ENCODE measurements at regions not wholly inside any gene's neighbourhood (a gene's known extent, or its start where the extent isn't known, plus 50 kb on each side); places are given as distances from the start of the nearest gene placed in this dataset.

DNA sequence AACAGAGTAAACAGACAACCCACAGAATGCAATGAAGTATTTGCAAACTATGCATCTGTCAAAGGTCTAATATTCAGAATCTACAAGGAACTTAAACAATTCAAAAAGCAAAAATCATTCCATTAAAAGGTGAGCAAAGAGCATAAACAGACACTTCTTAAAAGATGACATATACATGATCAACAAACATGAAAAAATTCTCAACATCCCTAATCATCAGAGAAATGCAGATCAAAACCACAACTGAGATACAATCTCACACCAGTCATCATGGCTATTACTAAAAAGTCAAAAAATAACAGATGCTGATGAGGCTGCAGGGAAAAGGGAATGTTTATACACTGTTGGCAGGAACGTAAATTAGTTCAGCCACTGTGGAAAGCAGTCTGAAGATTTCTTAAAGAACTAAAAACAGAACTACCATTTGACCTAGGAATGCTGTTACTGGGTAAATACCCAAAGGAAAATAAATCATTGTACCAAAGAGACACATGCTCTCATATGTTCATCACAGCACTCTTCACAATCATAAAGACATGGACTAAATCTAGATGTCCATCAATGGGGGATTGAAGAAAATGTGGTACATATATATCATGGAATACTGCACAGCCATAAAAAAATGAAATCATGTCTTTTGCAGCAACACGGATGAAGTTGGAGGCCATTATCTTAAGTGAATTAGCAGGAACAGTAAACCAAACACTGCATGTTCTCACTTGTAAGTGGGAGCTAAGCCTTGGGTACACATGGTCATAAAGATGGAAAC, 393.3 kb upstream of the CBLB start:
- DNase-seq (ENCODE audit: low read depth): peak; percentile 92

DNA sequence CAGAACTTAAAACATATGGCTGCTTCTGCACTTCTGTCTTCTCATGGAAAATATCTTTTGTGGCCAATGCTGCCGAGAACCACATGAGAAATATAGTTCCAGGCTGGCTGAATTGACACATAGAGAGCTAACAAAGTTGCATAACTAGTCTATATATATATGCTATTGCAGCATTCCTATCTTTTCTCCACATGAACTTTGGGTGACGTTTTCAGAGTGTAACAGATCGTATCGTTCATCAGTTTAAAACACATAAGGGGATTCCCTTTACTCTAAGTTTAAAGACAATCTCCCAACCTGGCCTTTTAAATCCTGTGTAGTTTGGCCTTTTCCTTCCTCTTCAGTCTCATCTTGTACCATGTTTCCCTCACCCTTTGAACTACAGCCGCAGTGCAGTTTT, 394.2 kb upstream of the CBLB start:
- no peak for DNase-seq (ENCODE audit: low read depth)

DNA sequence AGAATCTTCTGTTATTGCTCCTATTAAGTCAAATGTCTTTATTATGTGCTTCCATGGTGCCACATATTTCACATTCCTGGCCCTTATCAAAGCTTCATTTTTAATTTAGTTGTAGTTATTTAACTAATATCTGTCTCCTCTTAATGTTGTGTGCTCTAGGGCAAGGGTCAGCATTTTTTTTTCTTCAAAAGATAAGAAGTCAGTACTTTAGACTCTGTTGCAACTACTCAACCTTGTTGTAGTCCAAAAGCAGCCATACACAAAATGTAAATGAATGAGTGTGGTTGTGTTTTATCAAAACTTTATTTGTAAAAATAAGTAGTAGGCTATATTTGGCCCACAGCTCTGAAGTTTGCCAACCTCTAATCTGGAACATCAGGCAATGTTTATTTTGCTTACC, 394.7 kb upstream of the CBLB start:
- DNase-seq (ENCODE audit: low read depth): no peak

DNA sequence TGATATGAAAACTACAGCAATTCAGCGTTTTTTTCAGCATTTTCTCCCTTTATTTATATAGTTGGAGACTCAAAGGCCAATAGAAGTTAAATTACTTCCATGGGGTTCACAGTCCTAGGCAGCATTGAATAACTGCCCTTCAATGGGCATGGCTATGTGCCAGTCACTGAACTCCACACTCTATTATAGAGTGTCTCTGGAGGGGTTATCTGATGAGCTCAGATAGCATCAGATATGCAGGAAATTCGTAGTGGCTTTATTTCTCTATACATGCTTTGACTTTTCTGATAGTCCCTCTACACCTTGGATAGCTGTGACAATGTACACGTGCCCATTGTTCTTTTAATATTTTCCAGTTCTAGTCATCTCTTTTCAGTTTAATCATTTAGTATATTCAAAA, 396.9 kb upstream of the CBLB start:
- no peak for DNase-seq (ENCODE audit: low read depth)

DNA sequence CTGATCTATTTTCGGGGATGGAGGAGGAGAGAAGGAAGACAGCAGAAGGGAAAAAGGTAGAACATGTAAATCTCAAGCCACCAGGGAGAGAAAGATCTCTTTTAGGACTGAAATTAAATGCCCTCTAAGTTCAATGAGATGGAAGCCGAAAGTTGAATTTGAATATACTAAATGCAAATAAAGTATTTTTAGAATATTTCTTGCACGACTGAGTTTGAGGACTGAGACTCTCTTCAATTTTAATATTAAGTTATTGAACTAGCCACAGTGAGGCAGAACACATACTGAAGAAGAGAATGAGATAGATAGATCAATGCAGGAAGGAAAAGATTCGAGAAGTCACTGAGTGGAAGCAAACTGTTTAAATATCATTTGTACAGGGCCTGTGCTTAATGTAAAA, 399.9 kb upstream of the CBLB start:
- no peak for DNase-seq (ENCODE audit: low read depth)

DNA sequence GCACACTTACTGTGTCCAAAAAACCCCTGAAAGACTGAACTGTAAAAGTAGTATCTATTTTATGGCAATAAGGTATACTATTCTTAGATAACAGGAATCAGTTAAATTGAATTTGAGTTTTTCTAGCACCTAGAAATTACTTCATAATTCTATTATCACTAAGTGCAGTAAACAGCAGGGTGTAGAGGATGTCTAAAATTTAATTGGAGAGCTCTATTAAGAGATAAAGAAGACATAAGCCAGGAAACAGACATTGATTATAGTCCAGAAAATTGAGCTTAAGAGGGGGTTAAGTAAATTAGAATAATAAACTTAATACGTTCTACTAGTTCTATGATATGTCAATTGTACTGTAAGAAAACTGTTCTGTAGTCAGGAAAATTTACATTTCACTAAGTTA, 403.5 kb upstream of the CBLB start:
- no peak for DNase-seq (ENCODE audit: low read depth)

DNA sequence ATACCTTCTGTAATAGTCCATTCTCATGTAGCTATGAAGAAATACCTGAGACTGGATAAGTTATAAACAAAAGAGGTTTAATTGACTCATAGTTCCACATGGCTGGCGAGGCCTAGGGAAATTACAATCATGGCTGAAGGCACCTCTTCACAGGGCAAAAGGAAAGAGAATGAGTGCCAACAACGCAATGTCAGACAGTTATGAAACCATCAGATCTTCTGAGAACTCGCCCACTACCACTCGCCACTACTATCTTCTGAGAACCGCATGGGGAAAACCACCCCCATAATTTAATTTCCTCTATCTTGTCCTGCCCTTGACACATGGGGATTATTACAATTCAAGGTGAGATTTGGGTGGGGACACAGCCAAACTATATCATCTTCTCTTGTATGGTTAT, 406.8 kb upstream of the CBLB start:
- no peak for DNase-seq (ENCODE audit: low read depth)

DNA sequence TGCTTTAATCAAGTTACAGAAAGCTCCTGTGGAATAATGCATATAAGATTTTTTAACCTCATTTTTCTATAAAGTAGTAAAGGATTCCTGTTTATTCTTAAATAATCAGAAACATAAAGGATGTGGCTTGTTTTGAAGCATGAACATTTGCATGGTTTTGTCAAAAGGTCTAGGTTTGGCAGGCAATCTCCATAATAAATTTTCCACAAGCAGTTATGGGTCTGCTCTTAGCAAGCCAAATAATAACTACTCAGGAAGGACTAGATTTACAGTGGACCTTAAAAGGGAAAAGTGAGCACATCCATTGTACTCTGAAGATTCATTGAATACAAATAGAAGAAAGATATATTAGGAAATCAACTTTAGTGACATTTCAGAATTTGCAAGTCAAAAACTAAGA, 407.3 kb upstream of the CBLB start:
- no peak for DNase-seq (ENCODE audit: low read depth)

DNA sequence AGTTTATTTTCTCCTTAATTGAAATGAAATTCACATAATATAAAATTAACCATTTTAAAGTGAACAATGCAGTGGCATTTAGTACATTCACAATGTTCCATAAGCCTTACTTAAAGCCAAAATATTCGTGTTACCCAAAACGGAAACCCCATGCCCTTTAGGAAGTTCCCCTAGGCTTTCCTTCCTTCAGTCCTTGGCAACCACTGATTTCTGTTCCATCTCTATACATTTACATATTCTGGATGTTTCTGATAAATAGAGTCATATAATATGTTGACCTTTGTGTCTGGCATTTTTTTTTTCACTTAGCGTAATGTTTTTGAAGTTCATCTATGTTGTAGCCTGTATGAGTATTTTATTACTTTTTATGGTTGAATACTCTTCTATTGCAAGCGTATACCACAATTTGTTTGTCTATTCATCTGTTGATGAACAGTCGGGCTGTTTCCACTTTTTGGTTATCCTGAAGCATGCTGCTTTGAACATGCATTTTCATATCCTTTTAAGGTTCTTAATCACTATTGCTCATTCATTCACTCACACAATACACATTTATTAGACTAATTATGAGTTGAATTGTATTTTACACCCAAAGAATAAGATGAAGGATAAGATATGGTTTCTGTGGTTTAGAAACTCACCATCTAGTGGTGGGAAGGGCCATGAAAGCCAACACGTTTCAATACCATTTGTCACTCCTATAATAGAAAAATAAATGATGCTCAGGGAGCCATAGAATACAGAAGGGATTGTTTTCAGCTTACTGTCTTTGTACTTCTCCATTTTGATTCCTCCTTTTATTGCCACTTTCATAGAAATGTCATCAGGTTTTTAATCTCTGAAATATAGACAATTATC, 408.2 kb upstream of the CBLB start:
- no peak for DNase-seq (ENCODE audit: low read depth)

DNA sequence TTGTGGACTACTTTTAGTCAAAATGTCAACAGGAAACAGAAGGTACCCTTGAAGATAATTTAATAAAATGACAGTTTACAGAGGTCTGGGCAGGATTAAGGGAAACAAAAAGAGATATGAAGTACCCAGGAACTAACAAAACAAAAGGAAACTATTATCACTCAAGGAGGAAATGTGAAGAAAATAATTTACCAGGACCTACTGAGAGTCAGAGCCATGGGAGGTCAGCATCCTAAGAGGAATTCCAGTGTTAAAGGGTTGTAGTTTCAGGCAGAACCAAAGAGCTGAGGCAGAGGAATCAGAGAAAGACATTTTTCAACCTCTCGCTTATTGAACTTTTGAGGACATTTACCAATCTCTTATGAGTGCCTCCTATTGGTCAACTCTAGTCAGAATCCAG, 408.9 kb upstream of the CBLB start:
- DNase-seq (ENCODE audit: low read depth): no peak

DNA sequence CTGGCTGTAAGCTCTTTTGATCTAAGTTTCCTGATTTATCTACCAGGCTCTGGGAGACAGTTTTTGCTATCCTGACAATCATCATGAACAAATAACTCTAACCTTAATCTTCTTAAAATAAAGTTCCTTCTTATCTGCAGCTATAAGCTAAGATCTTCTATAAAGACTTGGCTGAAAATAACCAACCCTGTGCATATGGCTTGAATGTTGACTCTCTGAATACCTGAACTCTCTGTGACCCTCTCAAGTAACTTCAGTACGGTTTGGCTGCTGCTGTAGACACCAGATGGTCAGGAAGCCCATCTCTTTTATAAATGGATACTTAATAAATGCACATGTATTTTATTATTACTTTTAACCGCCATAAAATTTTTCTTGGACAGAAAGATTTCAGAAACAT, 412.4 kb upstream of the CBLB start:
- DNase-seq (ENCODE audit: low read depth): no peak

DNA sequence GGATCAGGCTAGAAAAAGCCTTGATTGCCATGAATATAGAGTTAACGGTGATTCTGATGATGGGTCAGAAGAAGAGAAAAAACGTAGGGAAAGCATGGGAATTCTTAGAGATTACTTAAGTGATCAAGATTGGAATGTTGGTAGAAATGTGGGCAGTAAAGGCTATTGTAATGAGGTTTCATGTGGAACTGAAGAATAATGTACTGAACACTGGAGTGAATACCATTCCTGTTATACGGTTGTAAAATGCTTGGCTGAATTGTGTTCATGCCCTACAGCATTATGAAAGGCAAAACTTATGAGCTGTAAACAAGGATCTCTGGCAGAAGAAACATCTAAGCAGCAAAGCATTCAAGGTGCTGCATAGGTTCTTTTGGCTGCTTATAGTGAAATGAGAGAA, 414.1 kb upstream of the CBLB start:
- no peak for DNase-seq (ENCODE audit: low read depth)

DNA sequence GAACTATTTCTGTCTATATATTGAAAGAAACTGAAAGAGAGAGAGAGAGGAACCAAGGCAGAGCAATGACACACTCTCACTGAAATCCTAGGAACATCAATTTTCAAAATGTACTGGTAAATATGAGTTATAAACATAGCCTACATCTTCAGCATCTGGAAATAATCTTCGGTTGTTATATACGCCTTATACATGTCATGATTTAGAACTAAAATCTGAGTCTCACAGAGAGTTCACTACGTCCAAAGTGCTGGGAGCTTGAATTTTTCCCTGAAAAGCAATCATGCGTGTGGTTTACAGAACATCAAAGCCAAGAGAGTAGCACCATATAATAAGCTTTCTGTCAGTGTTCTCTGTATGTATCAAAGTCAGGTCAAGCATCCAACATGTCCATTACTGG, 420.0 kb upstream of the CBLB start:
- no peak for DNase-seq (ENCODE audit: low read depth)

DNA sequence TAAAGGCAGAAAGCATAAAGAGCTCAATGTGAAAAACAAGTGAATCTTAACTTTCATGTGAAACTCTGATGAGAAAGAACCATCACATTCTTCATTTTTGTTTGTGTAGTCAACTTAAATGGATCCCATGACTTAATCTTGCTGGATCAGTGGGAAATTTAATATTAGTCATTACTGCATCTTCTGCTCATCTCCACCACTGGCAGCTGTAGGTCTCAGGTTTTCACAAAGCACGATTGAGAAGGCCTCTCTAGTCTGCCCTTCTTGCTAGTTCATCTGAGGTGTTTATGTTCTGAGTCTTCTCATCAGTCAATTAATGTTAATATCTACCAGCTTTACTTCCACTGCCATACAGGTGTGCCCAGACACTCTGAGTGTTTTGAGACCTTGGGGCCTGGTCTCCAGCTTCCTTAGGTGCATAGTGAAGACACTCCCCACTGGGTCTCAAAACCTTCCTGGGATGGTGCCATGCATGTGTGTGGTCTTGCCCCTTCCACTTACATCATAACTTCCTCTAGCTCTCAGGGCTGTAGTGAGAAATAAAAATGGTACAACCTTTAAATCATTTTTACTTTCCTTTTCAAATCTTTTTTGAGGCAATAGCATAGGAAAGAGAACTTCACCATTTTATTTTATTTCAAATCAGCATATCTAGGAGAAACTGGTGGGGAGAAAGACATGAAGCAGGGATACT, 421.6 kb upstream of the CBLB start:
- DNase-seq (ENCODE audit: low read depth): no peak

DNA sequence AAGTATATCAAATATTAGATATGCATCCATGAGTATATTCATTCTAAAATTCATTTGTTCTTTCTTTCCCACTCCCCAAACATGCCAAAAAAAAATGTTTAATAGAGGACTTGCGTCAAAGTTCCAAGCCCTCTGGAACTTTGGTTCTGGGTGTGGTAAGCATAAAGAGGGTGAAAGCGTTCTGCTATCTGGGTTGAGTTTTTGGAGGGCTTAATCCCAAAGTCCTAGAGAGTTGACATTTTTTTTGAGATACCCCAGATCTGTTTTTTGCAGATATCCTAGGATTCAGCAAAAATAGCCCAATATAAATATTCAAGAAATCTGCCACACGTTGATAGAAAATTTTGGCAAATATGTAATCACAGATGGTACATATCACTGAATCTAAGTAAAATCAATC, 424.3 kb upstream of the CBLB start:
- DNase-seq (ENCODE audit: low read depth): no peak

DNA sequence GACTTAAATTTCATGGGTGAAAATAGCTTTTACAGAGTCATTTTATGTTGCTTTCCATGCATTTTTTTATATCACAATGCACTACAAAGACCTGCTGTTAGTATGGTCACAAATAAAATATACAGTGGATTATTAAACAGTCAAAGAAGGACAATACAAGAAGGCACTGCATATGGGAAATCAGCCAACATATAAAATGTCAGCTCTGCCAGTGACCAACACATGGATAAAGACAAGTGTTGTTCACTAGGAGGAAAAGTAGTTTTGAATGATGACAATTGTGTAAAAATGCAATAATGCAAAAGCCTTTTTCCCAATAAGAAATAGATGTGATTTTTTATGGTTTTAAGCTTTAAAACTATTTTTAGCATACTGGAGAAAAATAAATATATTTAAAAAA, 425.3 kb upstream of the CBLB start:
- no peak for DNase-seq (ENCODE audit: low read depth)

DNA sequence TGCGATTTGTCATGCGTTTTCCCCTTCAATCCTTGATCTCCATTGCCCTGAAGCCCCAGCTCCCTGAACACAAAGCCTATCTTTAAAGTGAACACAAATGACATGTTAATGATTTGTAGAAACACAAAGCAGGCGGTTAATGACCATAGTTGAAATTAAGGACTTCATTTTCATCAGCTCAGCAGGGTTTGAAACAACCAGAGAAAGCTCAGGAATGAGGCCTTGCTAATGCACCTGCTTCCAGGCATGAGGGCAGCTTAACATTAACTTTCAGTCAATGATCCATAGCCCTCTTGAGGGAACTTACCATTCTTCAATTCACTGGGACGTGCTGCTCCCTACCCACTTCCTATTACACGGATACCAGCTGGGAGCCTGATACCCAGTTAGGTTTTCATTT, 427.2 kb upstream of the CBLB start:
- DNase-seq (ENCODE audit: low read depth): no peak

DNA sequence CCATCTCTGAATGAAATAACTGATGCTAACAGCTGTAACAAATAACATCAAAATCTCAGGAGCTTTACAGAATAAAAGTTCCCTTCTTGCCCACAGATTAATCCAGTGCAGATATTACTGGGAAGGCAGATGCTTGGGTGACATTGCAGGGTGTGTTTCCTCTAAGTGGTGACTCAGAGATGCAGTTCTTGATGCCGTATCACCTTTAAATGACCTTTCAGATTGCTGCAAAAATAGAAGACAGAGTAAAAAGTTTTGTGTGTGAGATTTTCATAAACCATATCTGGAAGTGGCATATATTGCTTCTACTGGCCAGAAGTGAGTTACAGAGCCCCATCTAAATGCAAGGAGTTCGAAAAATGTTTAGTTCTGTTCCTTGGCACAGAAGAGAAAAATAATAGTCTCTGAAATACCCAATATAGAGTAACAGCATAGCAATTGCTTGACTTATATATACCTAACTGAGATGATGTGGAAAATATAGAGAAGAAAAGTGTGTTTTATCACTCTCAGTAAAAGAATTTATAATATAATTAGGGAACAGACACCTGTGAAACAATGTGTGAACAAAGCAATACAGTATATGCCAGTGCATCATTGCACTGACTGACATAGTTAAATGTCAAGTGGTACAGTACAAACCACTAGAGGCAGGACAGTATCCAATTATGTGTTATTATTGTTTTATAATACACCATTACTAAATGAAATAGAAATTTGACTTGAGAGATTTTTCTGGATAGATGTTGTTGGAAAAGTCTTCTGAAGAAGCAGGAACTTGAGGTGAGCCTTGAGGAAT, 430.7 kb upstream of the CBLB start:
- peak; percentile 75 for DNase-seq (ENCODE audit: low read depth)

DNA sequence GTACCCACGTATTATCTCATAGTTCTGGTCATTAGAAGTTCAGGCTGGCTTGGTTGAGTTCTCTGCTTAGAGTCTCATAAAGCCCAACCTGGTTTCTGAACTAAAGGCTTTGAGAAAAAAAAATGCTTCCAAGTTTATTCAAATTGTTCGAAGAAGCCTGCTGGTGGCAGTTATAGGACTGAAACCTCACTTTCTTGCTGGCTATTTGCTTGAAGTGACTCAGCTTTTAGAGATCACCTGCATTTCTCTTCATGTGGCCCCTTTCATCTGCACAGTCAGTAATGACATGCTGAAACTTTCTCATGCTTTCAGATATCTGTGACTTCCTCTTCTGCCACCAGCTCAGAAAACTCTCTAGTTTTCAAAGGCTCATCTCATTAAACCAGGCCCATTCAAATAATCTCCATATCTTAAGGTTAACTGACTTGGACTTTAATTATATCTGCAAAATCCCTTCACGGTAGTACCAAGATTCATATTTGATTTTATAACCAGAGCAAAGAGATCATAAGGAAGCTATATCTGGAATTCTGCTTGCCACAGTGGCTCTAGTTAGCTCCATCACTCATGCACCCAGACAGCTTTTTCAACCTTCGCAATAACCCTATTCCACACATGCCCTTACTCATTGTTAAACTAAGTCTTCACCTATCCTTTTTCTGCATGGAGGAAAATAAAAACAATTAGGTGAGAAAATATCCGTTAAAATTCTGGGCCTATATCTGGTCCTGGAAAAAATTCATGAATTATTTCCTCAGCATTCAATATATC, 433.8 kb upstream of the CBLB start:
- no peak for DNase-seq (ENCODE audit: low read depth)

DNA sequence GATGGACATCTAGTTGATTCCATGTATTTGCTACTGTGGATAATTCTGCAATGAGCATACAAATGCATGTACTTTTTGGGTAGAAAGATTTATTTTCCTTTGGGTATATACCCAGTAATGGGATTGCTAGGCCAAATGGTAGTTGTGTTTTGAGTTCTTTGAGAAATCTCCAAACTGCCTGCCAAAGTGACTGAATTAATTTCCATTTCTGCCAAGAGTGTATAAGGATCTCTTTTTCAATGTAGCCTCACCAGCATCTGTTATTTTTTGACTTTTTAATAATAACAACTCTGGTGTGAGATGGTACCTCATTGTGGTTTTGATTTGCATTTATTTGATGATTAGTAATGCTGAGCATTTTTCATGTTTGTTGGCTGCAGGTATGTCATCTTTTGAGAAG, 435.0 kb upstream of the CBLB start:
- DNase-seq (ENCODE audit: low read depth): no peak

DNA sequence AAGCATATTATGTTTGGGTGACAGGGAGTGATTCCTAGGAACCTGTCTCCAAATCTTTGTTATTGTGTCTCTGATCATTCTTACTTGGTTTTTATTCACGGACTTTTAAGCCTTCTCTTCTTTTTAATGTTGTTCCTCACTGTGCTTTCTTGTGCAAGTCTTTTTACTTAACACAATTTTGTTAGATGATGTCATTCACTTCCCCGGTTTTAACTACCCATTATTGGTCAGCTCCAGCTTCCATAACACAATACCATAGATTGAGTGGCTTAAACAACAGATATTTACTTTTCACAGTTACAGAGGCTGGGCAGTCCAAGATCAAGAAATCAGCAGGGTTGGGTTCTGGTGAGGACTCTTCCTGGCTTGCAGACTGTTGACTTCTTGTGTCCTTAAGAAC, 436.3 kb upstream of the CBLB start:
- DNase-seq (ENCODE audit: low read depth): no peak
